Heart left ventricle (tissue), 16 donors: ENCODE measurements at regions not wholly inside any gene's neighbourhood (a gene's known extent, or its start where the extent isn't known, plus 50 kb on each side); places are given as distances from the start of the nearest gene placed in this dataset.

Source experiments
- ATAC-seq, 4 donors: fragments of 200-7000 bp; cut with Tn5 transposase; one replicate each; pipeline ENCODE4 v1.9.1; 2020 to 2022; ENCODE audit warnings: moderate library complexity in 4 of 4, mild to moderate bottlenecking in 3 of 4, moderate number of reproducible peaks in 1 of 4
- DNase-seq, 5 donors: peaks; one replicate each; pipeline ENCODE4 v3.0.0-alpha.2; 2020
- H3K27ac ChIP-seq, 12 donors: fragments of 200-600 bp; sonication (generic) in 4 of 12; one replicate each; pipeline versions ENCODE4 v1.5.0 to v1.8.0; 2016 to 2022; ENCODE audit warnings: mild to moderate bottlenecking in 2 of 12
- H3K27me3 ChIP-seq, 9 donors: fragments of 200-600 bp; sonication (generic) in 2 of 9; one replicate each; pipeline versions ENCODE4 v1.5.1 to v1.8.0; 2016 to 2022; ENCODE audit warnings: mild to moderate bottlenecking in 3 of 9
- H3K36me3 ChIP-seq, 9 donors: fragments of 200-600 bp; sonication (generic) in 2 of 9; one replicate each; pipeline versions ENCODE4 v1.5.0 to v1.8.0; 2018 to 2022; ENCODE audit warnings: mild to moderate bottlenecking in 2 of 9
- H3K4me1 ChIP-seq, 12 donors: fragments of 200-600 bp; sonication (generic) in 4 of 12; one replicate each; pipeline versions ENCODE4 v1.5.0 to v1.8.0; 2016 to 2022; ENCODE audit warnings: mild to moderate bottlenecking in 3 of 12
- H3K4me3 ChIP-seq, 12 donors: fragments of 200-600 bp; sonication (generic) in 4 of 12; one replicate each; pipeline versions ENCODE4 v1.5.0 to v1.8.0; 2017 to 2022; ENCODE audit warnings: mild to moderate bottlenecking in 9 of 12, moderate library complexity in 4 of 12
- H3K9me3 ChIP-seq, 12 donors: fragments of 200-600 bp; sonication (generic) in 4 of 12; one replicate each; pipeline versions ENCODE4 v1.5.0 to v1.8.0; 2016 to 2022; ENCODE audit warnings: mild to moderate bottlenecking in 1 of 12
- POLR2A ChIP-seq, 2 donors: fragments of 450-650 bp; IDR thresholded peaks; one replicate each; pipeline ENCODE4 v1.6.1; 2017; ENCODE audit warnings: antibody characterized with exemption in 2 of 2, mild to moderate bottlenecking in 2 of 2, moderate library complexity in 2 of 2
- WGBS, 4 donors: extraction: QIAGEN DNeasy Blood & Tissue Kit in 2 of 4; methylation state at CpG; one replicate each; pipeline versions ENCODE4 v1.1.5 to v1.1.7; 2013 to 2018; 5-methylcytosine and 5-hydroxymethylcytosine counted together
- intact Hi-C, 10 donors: fragments of 100-400 bp; cut with DNase I; formaldehyde crosslinking; loops; one replicate each; pipeline versions ENCODE4 v1.11.1 to v1.14.2; 2022
- TF ChIP-seq, protein P1 (sequence below), 12 donors: fragments of 200-600 bp; sonication (generic) in 4 of 12; IDR thresholded peaks; one replicate each; pipeline versions ENCODE4 v1.5.0 to v1.8.0; 2018 to 2022; ENCODE audit warnings: antibody characterized with exemption in 12 of 12, mild to moderate bottlenecking in 5 of 12
- donor health status: ischemic (EF 13 %, LVEDD 7.1; RV severe dilation, severe dysfunction).
- donor health status: healthy with polysubstance abuse.
- donor health status: DM: no; HTN: yes; CAD: no.
- donor health status: DM: no; HTN: no; CAD: no.
- donor health status: ischemic (EF 25% LVEDD 6.9; RV normal size, moderate dysfunction).
- donor health status: ischemic (EF 25% LVEDD 5.7; RV mildly dilated, moderate dysfunction).
- donor health status: healthy.
- donor health status: DM: yes; HTN: yes; CAD: no.
- donor health status: ischemic (EF 35%, LVEDD 5.7; RV mildly dilated, moderate dysfunction).
- donor health status: nonischemic (EF 11% LVEDD 7.7; RV severe dilation, severe dysfunction).
- donor health status: DM: yes; HTN: yes; CAD: no.
- donor health status: PGD.
- donor health status: ischemic (EF 29% LVEDD 5.4; RV normal size, mild dysfunction).
- donor health status: nonischemic (EF 23%, LVEDD 6.1; RV moderate dilation, normal function).

DNA sequence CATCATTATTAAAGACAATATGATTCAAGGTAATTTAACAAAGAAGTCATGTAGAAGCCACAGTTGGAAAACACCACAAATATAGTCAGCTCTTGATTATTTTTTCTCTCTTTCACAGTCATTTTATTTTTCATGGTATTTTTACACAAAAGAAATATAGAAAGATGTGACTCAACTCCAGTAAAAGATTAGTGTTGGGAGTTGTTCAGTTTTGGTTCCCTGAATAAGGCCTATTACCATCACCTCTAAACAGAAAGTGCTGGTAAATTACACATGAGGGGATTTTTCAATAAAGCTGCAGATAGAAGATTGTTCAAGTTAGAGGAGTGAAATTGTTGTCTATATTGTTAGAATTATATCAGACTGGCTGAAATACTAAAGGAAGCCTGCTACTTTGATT is 107.0 kb downstream of the DDIT4L start:
- Histone ChIP-seq H3K27ac (no peak overlapping the region), H3K9me3 (no peaks in the 10 kb centered on the region), H3K36me3 (no peaks in the 10 kb centered on the region), H3K4me1 (peaks cover 0 to 6% (median 0%) of the 10 kb centered on the region in 12 donors), H3K4me3 (no peak overlapping the region), H3K27me3 (peaks cover 0 to 6% (median 0%) of the 10 kb centered on the region in 9 donors)
- DNase-seq (no peak), ATAC-seq (no peak)
- TF ChIP-seq POLR2A (IDR thresholded peaks at IDR 0.05), result no peak
- TF ChIP-seq, protein P1, sequence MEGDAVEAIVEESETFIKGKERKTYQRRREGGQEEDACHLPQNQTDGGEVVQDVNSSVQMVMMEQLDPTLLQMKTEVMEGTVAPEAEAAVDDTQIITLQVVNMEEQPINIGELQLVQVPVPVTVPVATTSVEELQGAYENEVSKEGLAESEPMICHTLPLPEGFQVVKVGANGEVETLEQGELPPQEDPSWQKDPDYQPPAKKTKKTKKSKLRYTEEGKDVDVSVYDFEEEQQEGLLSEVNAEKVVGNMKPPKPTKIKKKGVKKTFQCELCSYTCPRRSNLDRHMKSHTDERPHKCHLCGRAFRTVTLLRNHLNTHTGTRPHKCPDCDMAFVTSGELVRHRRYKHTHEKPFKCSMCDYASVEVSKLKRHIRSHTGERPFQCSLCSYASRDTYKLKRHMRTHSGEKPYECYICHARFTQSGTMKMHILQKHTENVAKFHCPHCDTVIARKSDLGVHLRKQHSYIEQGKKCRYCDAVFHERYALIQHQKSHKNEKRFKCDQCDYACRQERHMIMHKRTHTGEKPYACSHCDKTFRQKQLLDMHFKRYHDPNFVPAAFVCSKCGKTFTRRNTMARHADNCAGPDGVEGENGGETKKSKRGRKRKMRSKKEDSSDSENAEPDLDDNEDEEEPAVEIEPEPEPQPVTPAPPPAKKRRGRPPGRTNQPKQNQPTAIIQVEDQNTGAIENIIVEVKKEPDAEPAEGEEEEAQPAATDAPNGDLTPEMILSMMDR (IDR thresholded peaks at IDR 0.05), result no peak
- intact Hi-C loops, result loop anchor here in 1 of 10 donors (10.0 kb wide), 1 partner anchor 232 kb away; no protein-coding TSS in a partner anchor

DNA sequence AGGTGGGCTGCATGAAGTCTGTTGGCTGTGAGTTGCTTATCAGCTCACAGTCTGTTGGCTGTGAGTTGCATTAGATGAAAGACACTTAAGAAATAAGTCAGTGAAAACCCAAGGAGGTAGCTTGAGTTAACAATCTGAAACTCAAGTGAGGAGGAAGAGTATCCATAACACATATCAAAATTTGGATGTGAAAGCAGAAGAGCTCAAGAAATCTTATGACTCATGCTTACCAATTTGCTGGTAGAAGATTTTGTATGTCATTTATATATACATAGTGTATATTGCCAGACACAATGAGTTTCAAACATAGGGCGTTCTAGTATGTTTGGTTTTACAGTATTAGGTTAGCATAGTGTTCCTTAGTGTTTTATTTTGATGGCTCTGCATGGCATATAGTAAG is 107.4 kb downstream of the DDIT4L start:
- Histone ChIP-seq H3K36me3 (no peaks in the 10 kb centered on the region), H3K27me3 (peaks cover 0 to 6% (median 0%) of the 10 kb centered on the region in 9 donors), H3K9me3 (no peaks in the 10 kb centered on the region), H3K4me3 (no peak overlapping the region), H3K4me1 (peaks cover 0 to 2% (median 0%) of the 10 kb centered on the region in 12 donors), H3K27ac (no peak overlapping the region)
- ATAC-seq (no peak), DNase-seq (no peak)
- no peak for TF ChIP-seq POLR2A (IDR thresholded peaks at IDR 0.05)
- TF ChIP-seq, protein P1 (IDR thresholded peaks at IDR 0.05), result no peak
- 81 to 96% (median 92%) methylated on average over 1 of the region's 1 CpG for WGBS, 4 donors
- intact Hi-C loops, result loop anchor here in 1 of 10 donors (10.0 kb wide), 1 partner anchor 232 kb away; no protein-coding TSS in a partner anchor

DNA sequence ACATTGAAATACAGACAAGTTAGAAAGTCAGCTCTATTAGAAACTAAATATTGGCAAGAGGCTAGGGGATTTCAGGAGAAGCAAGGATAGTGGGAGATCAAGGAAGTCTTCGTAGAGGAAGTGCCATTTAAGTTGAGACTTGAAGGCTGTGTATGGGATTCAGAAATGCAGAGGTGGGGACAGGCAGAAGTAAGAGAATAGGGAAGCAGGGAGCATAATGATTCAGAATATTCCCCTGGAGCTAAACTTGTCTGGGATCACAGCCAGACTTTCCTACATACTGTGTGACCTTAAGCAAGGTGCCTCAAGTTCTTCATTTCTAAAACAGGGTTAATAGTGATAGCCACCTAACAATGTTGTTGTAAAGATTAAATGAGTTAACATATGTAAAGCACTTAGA is 108.8 kb downstream of the DDIT4L start:
- intact Hi-C loops, result loop anchor here in 1 of 10 donors (10.0 kb wide), 1 partner anchor 233 kb away; no protein-coding TSS in a partner anchor
- Histone ChIP-seq H3K4me3 (no peak overlapping the region), H3K4me1 (no peaks in the 10 kb centered on the region), H3K9me3 (no peaks in the 10 kb centered on the region), H3K27ac (no peak overlapping the region), H3K27me3 (peaks cover 0 to 6% (median 0%) of the 10 kb centered on the region in 9 donors), H3K36me3 (no peaks in the 10 kb centered on the region)
- TF ChIP-seq, protein P1 (IDR thresholded peaks at IDR 0.05), result no peak
- TF ChIP-seq POLR2A (IDR thresholded peaks at IDR 0.05), result no peak
- DNase-seq (no peak), ATAC-seq (no peak)
- WGBS, 4 donors, result 48 to 65% (median 58%) methylated on average over 1 of the region's 1 CpG

DNA sequence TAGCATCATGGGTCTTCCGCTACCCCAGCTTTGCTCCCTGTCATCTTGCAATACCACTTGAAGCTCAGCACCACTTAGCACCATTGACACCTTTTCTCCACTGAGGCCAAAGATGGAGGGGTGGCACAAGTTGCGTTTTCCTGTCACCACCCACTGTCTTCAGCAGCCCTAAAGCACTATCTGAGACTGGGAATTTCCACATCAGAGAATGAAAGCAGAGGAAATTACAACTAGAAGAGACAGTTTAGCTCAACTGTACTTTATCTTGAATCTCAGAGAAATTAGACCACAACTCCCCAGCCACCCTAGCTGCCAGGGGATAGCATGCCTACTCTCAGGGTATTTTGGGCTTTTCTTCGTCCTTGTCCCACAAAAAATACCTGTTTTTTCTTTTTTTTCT is 111.0 kb downstream of the DDIT4L start:
- TF ChIP-seq, protein P1 (IDR thresholded peaks at IDR 0.05), result no peak
- no peak for TF ChIP-seq POLR2A (IDR thresholded peaks at IDR 0.05)

More for the DNA sequence above, 111.0 kb downstream of the DDIT4L start:
- Histone ChIP-seq H3K4me1 (no peaks in the 10 kb centered on the region), H3K36me3 (no peaks in the 10 kb centered on the region), H3K27me3 (peaks cover 0 to 6% (median 0%) of the 10 kb centered on the region in 9 donors), H3K9me3 (no peaks in the 10 kb centered on the region), H3K4me3 (no peak overlapping the region), H3K27ac (no peak overlapping the region)
- 68 to 74% (median 73%) methylated on average over 3 of the region's 3 CpGs for WGBS, 4 donors
- ATAC-seq (no peak), DNase-seq (no peak)
- intact Hi-C loops, result loop anchor here in 1 of 10 donors (10.0 kb wide), 1 partner anchor 536 kb away; no protein-coding TSS in a partner anchor
